IPS-NIHi7 (cell line): ENCODE measurements at regions not wholly inside any gene's neighbourhood (a gene's known extent, or its start where the extent isn't known, plus 50 kb on each side); places are given as distances from the start of the nearest gene placed in this dataset.

Source experiments
- DNase-seq: peaks from one replicate; pipeline ENCODE4 v3.0.0; 2012; ENCODE audit warnings: mixed read lengths; ENCODE audit errors: extremely low spot score

DNA sequence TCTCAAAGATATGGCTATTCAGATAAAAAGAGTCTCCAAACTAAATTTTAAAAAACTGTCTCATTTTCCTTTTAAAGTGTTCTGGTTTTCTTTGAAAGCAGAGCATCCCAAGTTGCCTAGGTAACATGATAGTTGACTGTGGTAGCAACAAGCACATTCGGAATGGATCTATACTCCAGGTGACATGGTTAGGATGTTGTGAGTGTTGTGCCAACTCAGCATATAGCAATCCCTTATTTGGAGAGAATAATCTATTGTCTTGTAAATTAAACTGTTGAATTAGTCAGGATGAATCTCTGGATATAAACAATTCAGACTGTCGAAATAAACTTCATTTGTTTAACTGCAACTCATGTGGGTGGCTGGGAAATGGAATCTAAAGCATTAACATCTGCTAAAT is 418.6 kb downstream of the TUSC7 start:
- no peak for DNase-seq

DNA sequence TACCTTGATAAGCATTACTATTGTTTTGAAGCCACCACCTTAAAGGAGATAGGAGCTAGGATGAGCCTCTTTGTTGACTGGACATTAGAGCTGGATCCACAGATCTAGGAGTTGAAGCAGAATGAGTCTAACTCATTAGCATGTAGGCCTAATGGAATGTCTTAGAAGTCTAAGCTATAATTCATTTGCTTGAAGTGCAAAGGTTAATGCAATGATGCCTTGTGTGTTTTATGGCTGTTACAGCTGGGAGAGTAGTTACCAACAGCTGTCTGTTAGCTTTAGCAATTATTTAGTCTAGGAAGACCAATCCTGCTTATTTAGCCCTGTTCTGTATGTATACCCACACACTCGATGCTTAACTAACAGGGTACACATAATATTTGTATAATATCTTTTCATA is 419.3 kb downstream of the TUSC7 start:
- no peak for DNase-seq

GRCh38 chr3:117129516-117129915 is 419.9 kb downstream of the TUSC7 start:
- DNase-seq, result no peak

DNA sequence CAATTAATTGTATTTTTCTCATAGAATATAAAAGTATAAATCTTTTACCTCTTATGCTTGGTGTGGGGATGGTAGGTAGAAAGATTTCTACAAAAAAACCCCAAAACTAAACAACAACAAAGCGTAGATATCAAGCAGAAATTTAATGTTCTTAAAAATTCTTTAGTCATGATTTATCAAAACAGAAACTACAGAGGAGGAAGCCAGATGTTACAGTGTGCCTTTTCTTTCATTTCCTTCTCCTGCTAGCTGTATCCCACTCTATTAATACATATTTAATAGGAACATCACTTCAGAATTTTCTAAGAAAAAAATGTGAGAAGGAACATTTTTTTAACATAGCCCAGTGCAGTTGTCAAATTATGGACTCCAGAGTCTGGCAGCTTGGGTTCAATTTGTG is 420.6 kb downstream of the TUSC7 start:
- DNase-seq, result no peak

GRCh38 chr3:117131259-117131658 is 421.7 kb downstream of the TUSC7 start:
- DNase-seq, result no peak

DNA sequence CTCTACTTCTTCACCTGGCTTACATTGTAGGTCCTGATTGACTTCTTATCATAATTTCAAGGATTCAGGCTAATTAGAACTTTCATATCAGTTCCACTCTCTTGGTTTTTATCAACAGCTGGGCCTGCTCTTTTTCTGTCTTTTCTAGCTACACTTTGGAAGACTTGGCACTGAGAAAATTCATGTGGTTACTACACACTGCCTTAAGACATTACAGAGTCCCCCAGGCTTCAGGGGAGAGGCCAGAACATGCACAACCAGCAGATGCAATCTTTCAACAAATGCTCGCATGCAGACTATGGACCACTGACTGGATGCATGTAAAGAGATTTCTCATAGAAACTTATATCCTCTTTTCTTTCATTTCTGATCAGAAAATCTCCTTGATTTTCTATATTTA is 423.5 kb downstream of the TUSC7 start:
- no peak for DNase-seq

DNA sequence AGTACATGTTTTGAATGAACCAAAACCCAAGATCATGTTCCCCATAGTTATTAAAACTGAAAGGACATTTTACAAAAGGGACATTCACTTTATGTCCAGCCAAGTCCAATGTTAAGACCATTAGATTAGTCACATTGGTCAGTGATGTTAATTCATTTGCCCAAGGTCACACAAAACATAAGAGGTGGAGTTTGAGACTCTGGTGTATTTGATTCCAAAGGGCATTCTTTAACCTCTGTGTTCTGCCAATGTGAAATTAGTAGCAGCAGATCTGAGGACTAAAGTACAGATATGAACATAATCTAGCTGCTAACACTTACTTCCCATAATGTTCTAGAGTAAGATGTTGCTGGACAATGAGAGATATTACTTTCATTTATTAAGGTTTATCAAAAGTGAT is 425.6 kb downstream of the TUSC7 start:
- no peak for DNase-seq

DNA sequence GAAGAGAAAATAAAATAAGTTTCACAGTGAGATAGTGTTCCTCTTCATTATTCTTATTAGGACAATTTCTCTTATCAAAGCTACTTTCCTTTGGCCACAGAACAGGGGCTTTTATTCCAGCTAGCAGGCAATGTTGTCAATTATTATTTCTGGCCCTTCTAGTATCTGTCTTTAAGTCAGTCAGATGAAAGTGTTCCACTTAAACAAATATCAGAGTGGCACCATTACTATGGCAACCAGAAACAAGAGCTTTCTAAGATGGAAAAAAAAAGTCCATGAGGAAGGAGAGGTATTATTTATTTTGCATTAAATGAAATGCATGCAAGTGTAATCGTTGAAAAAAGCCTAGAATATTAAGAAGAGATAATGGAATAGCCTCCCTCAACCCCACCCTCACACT is 426.4 kb downstream of the TUSC7 start:
- DNase-seq, result no peak

DNA sequence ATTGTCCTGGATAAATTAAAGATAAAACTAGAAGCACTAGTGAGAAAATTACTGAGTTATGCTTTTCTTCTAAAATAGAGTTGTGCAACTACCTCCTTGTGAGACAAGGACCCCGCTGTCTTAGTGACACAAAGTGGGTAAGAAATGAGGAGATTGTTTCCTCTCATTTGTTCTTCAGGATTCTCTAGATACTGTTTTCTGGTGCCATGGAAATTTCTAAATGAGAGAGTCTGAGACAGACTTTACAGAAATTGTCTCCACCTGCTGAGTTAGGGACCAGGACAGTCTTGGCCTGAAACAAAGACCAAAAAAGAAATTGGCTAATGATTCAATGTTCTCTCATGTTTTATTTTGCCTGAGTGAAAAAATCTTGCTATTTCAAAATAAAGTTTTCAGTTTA is 427.5 kb downstream of the TUSC7 start:
- no peak for DNase-seq

DNA sequence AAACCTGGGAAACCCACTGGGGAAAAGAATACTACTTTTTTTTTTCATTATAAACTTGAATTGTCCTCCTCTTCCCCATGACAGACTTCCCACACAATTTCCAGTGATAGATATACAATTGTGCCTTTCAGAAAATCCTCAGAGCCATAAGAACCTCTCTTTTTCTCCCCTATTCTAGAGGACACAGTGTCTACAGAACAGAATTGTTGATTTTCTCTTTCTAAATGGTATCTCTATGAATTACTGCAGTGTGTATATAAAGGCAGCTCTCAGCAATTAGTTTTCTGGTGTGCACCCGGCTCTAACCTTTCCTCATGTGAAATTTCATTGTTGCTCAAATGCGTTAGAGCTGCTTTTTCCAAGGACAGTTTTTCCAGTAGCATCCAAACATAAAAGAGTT is 430.1 kb downstream of the TUSC7 start:
- no peak for DNase-seq

DNA sequence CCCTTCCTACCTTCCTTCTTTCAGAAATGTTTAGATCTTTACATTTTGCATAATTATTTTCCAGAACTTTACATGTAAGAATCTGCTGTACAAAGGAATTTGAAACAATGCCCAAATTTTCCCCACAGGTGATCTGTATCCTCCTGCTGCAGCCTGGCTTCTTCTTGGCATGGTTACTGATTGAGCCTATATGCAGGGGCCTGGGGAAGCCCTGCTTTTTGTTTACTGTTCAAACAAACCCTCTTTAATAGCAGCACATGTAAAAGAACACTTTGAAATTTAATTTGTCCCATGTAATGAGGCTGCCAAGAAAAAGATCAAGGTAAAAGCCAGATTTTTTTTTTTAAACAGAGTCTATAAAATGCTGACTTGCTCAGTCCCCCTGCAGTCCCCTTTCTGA is 432.2 kb downstream of the TUSC7 start:
- no peak for DNase-seq

DNA sequence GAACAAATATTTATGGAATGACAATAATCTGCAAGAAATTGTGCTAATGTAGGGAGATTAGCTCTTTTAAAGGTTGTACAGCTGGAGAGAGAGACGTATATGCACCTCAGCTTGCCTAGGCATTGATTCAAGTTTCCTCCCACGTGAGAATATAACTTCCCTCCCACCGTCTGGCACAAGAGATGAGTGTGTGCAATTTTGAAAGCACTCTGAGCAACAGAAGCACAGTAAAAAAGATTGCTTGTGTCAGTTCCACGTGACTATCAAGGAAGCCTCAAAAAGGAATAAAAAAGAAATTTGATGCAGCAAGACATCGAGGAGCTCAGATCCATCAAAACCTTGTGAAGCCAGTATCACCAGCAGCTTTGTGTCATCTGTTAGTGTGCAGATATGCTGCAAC is 435.3 kb downstream of the TUSC7 start:
- DNase-seq, result no peak

GRCh38 chr3:117145677-117146076 is 436.1 kb downstream of the TUSC7 start:
- no peak for DNase-seq

- peak; percentile 15 for DNase-seq
Observed at GRCh38 chr3:117146571-117146970, 437.0 kb downstream of the TUSC7 start.

GRCh38 chr3:117149584-117149983 is 440.0 kb downstream of the TUSC7 start:
- no peak for DNase-seq

- DNase-seq, result no peak
Observed at GRCh38 chr3:117150628-117151027, 441.0 kb downstream of the TUSC7 start.

DNA sequence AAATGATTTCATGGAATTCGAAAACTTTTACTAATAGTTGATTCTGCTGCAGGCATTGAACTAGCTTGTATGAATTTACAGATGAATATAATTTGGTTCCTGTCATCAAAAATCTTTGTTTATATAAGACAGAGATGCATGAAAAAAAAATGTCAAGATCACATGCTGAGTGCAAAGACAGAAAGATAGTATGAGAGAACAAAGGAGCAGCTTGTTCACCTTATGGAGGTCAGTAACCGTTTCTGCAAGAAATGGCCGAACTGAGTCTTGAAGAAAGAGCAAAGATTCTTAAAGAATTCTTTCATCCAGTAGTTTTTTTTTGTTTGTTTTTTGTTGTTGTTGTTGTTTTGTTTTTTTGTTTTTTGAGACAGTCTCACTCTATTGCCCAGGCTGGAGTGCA is 450.6 kb downstream of the TUSC7 start:
- DNase-seq, result no peak

DNA sequence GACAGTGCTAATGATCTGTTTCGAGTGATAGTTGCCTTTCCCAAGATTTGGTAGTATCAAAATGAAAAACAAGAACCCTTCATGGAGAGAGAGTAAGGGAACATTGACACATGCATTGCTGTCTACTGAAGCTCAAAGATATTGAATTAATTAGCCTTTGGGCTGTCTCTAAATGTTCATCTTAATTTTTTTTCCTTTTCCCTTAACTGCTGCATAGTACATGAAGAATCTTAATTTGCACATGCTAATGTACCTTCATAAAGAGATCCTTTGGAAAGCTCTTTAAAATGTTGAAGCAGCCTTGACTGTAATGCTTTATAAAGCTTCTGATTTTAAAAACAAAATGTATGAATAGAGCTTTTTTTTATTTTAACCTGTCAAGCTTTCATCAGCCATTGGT is 452.2 kb downstream of the TUSC7 start:
- DNase-seq, result no peak

DNA sequence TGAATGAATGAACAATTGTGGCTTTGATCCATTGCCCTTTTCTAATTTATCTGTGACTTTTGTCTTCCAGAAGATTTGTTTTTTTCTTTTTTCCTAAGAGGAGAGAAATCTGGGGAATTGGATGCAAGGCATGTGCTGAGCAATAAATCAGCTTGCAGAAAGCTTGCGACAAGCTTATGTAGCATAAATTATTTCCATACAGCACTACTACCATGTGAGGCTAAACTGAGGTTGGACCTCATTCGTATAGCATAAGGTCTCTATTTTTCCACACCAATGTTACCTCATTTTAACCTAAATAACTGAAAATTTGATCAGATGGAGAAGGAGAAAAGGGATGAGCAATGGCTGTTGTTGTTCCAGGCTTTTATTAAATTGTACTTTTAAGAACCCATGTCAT is 455.6 kb downstream of the TUSC7 start:
- no peak for DNase-seq

GRCh38 chr3:117165601-117166051 is 456.0 kb downstream of the TUSC7 start:
- DNase-seq, result peak; percentile 24

DNA sequence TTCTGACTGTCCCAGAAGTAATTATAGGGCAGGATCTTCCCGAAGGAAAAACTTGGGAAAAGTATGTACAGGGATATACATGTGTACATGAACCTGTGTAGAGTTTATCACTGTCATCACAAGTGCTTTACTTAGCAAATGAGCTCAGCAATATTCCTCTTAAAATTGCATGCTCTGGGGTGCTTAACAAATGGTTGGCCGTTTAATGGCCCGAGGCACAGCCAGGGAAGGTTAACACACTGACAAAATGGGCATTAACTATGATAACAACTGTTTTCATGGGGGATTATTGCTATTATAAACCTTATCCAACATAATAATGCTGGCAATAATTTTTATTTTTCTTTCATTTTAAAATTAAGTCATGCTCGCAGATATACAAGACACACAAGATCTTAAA is 459.3 kb downstream of the TUSC7 start:
- no peak for DNase-seq

DNA sequence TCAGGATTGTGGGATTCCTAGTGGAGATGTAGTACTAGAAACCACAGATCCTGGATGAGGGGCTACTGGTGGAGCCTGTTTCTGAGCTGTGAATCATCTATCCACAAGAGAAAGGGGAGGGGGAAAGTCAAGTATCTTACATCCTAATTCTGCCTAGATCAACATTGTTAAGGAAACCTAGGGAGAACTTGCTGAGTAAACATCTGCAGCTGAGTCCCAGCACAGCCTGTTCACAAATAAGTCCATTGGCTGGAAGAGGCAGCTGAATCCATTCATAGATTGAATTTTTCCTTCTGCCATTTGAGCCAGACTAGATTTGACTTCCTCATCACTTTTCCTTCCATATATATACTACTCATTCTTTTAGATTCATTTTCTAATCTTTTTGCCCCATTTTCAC is 460.5 kb downstream of the TUSC7 start:
- peak; percentile 12 for DNase-seq

DNA sequence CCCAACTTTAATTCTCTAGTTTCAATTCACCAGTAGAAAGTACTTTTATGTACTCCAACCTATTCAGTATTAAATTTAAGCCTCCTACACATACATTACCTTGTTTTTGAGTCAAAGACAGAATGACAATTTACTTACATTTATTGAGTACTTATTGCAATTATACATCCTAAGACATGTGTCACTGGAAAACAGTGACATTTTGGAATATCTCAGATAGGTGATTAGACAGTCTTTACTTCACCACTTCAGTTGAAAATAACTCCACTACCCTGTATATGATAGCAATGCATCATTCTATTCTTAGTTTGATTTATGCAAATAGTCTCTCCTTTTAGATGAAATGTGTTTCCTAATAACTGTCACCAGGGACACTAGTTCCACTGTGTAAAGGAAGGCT is 461.5 kb downstream of the TUSC7 start:
- DNase-seq, result no peak

DNA sequence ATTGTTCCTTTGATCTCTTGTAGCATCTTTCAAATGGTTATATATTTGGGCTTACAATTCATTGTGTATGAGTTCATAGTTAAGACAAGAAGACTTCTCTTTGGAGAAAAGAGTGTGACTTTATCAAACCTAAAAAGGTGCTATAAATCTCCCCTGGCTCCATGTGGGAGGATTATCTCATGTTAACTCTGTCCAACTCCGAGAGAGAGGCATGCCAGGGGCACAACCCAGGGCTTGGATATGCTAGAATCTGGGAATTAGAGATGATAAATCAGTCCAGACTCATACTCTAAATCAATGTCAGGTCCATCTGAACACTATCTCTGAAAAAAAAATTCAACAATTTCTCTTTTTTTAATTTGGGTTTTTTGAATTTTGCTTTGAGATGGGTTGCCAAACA is 462.8 kb downstream of the TUSC7 start:
- DNase-seq, result no peak

GRCh38 chr3:117181222-117181621 is 471.6 kb downstream of the TUSC7 start:
- no peak for DNase-seq
